ENCODE measurements at regions not wholly inside any gene's neighbourhood (a gene's known extent, or its start where the extent isn't known, plus 50 kb on each side); places are given as distances from the start of the nearest gene placed in this dataset.

- ATAC-seq (replicated peaks; ENCODE audit: extremely low read depth, poor library complexity, severe bottlenecking) (no peak), DNase-seq (ENCODE audit: low spot score in 2 of 2) (no peak)
- Mint-ChIP-seq H3K36me3 (ENCODE audit: insufficient read depth) (no peaks in the 10 kb centered on the region), H3K27me3 (no peaks in the 10 kb centered on the region), H3K27ac (ENCODE audit: low read depth) (no peak overlapping the region), H3K4me1 (no peaks in the 10 kb centered on the region), H3K4me3 (no peak overlapping the region), H3K9me3 (peaks cover 8% of the 10 kb centered on the region)
These were observed 68.7 kb upstream of the MAP1LC3B2 start for GRCh38 chr12:116490471-116490870.

GRCh38 chr12:116492703-116493324 is 66.4 kb upstream of the MAP1LC3B2 start:
- DNase-seq (ENCODE audit: low spot score in 2 of 2) (no peak), ATAC-seq (replicated peaks; ENCODE audit: extremely low read depth, poor library complexity, severe bottlenecking) (no peak)
- H3K27ac Mint-ChIP-seq (ENCODE audit: low read depth), result no peak overlapping the region
- H3K4me3 Mint-ChIP-seq, result no peak overlapping the region
- H3K9me3 Mint-ChIP-seq, result peaks cover 7% of the 10 kb centered on the region
- no peaks in the 10 kb centered on the region for H3K27me3 Mint-ChIP-seq
- H3K4me1 Mint-ChIP-seq, result no peaks in the 10 kb centered on the region
- H3K36me3 Mint-ChIP-seq (ENCODE audit: insufficient read depth), result no peaks in the 10 kb centered on the region

GRCh38 chr12:116495260-116495659 is 63.9 kb upstream of the MAP1LC3B2 start:
- peaks cover 8% of the 10 kb centered on the region for H3K27me3 Mint-ChIP-seq
- no peak for ATAC-seq (replicated peaks; ENCODE audit: extremely low read depth, poor library complexity, severe bottlenecking)
- no peak for DNase-seq (ENCODE audit: low spot score in 2 of 2)
- no peaks in the 10 kb centered on the region for H3K36me3 Mint-ChIP-seq (ENCODE audit: insufficient read depth)
- H3K4me3 Mint-ChIP-seq, result no peak overlapping the region
- H3K4me1 Mint-ChIP-seq, result no peaks in the 10 kb centered on the region
- no peak overlapping the region for H3K27ac Mint-ChIP-seq (ENCODE audit: low read depth)
- no peaks in the 10 kb centered on the region for H3K9me3 Mint-ChIP-seq

- peaks cover 9% of the 10 kb centered on the region for H3K27me3 Mint-ChIP-seq
- no peaks in the 10 kb centered on the region for H3K4me1 Mint-ChIP-seq
- H3K4me3 Mint-ChIP-seq, result no peak overlapping the region
- ATAC-seq (replicated peaks; ENCODE audit: extremely low read depth, poor library complexity, severe bottlenecking) (no peak), DNase-seq (ENCODE audit: low spot score in 2 of 2) (no peak)
- H3K36me3 Mint-ChIP-seq (ENCODE audit: insufficient read depth), result no peaks in the 10 kb centered on the region
- H3K9me3 Mint-ChIP-seq, result no peaks in the 10 kb centered on the region
- H3K27ac Mint-ChIP-seq (ENCODE audit: low read depth), result no peak overlapping the region
These were observed 62.1 kb upstream of the MAP1LC3B2 start for GRCh38 chr12:116497051-116497591.

GRCh38 chr12:116498471-116498870 is 60.7 kb upstream of the MAP1LC3B2 start:
- no peaks in the 10 kb centered on the region for H3K36me3 Mint-ChIP-seq (ENCODE audit: insufficient read depth)
- ATAC-seq (replicated peaks; ENCODE audit: extremely low read depth, poor library complexity, severe bottlenecking) (no peak), DNase-seq (ENCODE audit: low spot score in 2 of 2) (no peak)
- peaks cover 16% of the 10 kb centered on the region for H3K27me3 Mint-ChIP-seq
- H3K27ac Mint-ChIP-seq (ENCODE audit: low read depth), result no peak overlapping the region
- no peaks in the 10 kb centered on the region for H3K4me1 Mint-ChIP-seq
- H3K4me3 Mint-ChIP-seq, result no peak overlapping the region
- no peaks in the 10 kb centered on the region for H3K9me3 Mint-ChIP-seq

- no peaks in the 10 kb centered on the region for H3K36me3 Mint-ChIP-seq (ENCODE audit: insufficient read depth)
- H3K27ac Mint-ChIP-seq (ENCODE audit: low read depth), result no peak overlapping the region
- H3K27me3 Mint-ChIP-seq, result peaks cover 26% of the 10 kb centered on the region
- no peaks in the 10 kb centered on the region for H3K4me1 Mint-ChIP-seq
- no peak overlapping the region for H3K4me3 Mint-ChIP-seq
- DNase-seq (ENCODE audit: low spot score in 2 of 2), result no peak
- no peaks in the 10 kb centered on the region for H3K9me3 Mint-ChIP-seq
- no peak for ATAC-seq (replicated peaks; ENCODE audit: extremely low read depth, poor library complexity, severe bottlenecking)
These were observed 56.9 kb upstream of the MAP1LC3B2 start for GRCh38 chr12:116502141-116502725.

GRCh38 chr12:116502989-116503496 is 56.1 kb upstream of the MAP1LC3B2 start:
- H3K27me3 Mint-ChIP-seq, result peaks cover 31% of the 10 kb centered on the region
- DNase-seq (ENCODE audit: low spot score in 2 of 2), result no peak
- no peaks in the 10 kb centered on the region for H3K36me3 Mint-ChIP-seq (ENCODE audit: insufficient read depth)
- H3K9me3 Mint-ChIP-seq, result no peaks in the 10 kb centered on the region
- H3K4me1 Mint-ChIP-seq, result peaks cover 3% of the 10 kb centered on the region
- H3K27ac Mint-ChIP-seq (ENCODE audit: low read depth), result no peak overlapping the region
- ATAC-seq (replicated peaks; ENCODE audit: extremely low read depth, poor library complexity, severe bottlenecking), result no peak
- no peak overlapping the region for H3K4me3 Mint-ChIP-seq

- H3K4me3 Mint-ChIP-seq, result no peak overlapping the region
- peaks cover 45% of the 10 kb centered on the region for H3K27me3 Mint-ChIP-seq
- ATAC-seq (replicated peaks; ENCODE audit: extremely low read depth, poor library complexity, severe bottlenecking) (no peak), DNase-seq (ENCODE audit: low spot score in 2 of 2) (no peak)
- peaks cover 4% of the 10 kb centered on the region for H3K4me1 Mint-ChIP-seq
- H3K9me3 Mint-ChIP-seq, result no peaks in the 10 kb centered on the region
- H3K36me3 Mint-ChIP-seq (ENCODE audit: insufficient read depth), result no peaks in the 10 kb centered on the region
- H3K27ac Mint-ChIP-seq (ENCODE audit: low read depth), result no peak overlapping the region
These were observed 54.7 kb upstream of the MAP1LC3B2 start for GRCh38 chr12:116504438-116504837.

GRCh38 chr12:116506697-116507064 is 52.5 kb upstream of the MAP1LC3B2 start:
- ATAC-seq (replicated peaks; ENCODE audit: extremely low read depth, poor library complexity, severe bottlenecking) (no peak), DNase-seq (ENCODE audit: low spot score in 2 of 2) (no peak)
- Mint-ChIP-seq H3K4me1 (peaks cover 4% of the 10 kb centered on the region), H3K27ac (ENCODE audit: low read depth) (no peak overlapping the region), H3K27me3 (peaks cover 37% of the 10 kb centered on the region), H3K4me3 (no peak overlapping the region), H3K9me3 (no peaks in the 10 kb centered on the region), H3K36me3 (ENCODE audit: insufficient read depth) (no peaks in the 10 kb centered on the region)

- ATAC-seq (replicated peaks; ENCODE audit: extremely low read depth, poor library complexity, severe bottlenecking) (peak; percentile 32), DNase-seq (ENCODE audit: low spot score in 2 of 2) (no peak)
- H3K27me3 Mint-ChIP-seq, result peaks cover 29% of the 10 kb centered on the region
- H3K4me1 Mint-ChIP-seq, result peaks cover 4% of the 10 kb centered on the region
- H3K36me3 Mint-ChIP-seq (ENCODE audit: insufficient read depth), result peaks cover 2% of the 10 kb centered on the region
- H3K27ac Mint-ChIP-seq (ENCODE audit: low read depth), result no peak overlapping the region
- H3K4me3 Mint-ChIP-seq, result peak overlapping the region; percentile 58
- no peaks in the 10 kb centered on the region for H3K9me3 Mint-ChIP-seq
These were observed 50.7 kb upstream of the MAP1LC3B2 start for GRCh38 chr12:116508145-116509121.

All from central memory CD8-positive, alpha-beta T cell (primary cell).